ENCODE measurements at regions not wholly inside any gene's neighbourhood (a gene's known extent, or its start where the extent isn't known, plus 50 kb on each side); places are given as distances from the start of the nearest gene placed in this dataset.
"Not testable (repeated sequence)": the region's sequence is repeated elsewhere in the genome, so short reads cannot be mapped to it uniquely, and the experiment has no call there.

GRCh38 chr7:27449046-27449445 is 206.4 kb downstream of the EVX1 start:
- TF ChIP-seq POLR2A (IDR thresholded peaks at IDR 0.05; ENCODE audit: borderline replicate concordance, extremely low read depth, insufficient read depth, insufficient read length); CTCF (IDR thresholded peaks at IDR 0.05 in 2 of 3, conservative IDR thresholded peaks at IDR 0.05 in 1 of 3; ENCODE audit: borderline replicate concordance in 1 of 3, insufficient read depth in 1 of 3, low read depth in 2 of 3, low read length in 2 of 3); SRF (IDR thresholded peaks at IDR 0.05; ENCODE audit: low read depth); TCF7L2 (IDR thresholded peaks at IDR 0.05; ENCODE audit: borderline replicate concordance, extremely low read depth, insufficient read depth, insufficient read length); SP1 (IDR thresholded peaks at IDR 0.05; ENCODE audit: low read depth); SIN3A (IDR thresholded peaks at IDR 0.05; ENCODE audit: low read depth); ZNF274 (IDR thresholded peaks at IDR 0.05; ENCODE audit: low read depth, low read length); EZH2 (IDR thresholded peaks at IDR 0.05); POLR2AphosphoS5 (IDR thresholded peaks at IDR 0.05; ENCODE audit: low read depth, low read length): not testable (repeated sequence)
- TF ChIP-seq, protein P1, sequence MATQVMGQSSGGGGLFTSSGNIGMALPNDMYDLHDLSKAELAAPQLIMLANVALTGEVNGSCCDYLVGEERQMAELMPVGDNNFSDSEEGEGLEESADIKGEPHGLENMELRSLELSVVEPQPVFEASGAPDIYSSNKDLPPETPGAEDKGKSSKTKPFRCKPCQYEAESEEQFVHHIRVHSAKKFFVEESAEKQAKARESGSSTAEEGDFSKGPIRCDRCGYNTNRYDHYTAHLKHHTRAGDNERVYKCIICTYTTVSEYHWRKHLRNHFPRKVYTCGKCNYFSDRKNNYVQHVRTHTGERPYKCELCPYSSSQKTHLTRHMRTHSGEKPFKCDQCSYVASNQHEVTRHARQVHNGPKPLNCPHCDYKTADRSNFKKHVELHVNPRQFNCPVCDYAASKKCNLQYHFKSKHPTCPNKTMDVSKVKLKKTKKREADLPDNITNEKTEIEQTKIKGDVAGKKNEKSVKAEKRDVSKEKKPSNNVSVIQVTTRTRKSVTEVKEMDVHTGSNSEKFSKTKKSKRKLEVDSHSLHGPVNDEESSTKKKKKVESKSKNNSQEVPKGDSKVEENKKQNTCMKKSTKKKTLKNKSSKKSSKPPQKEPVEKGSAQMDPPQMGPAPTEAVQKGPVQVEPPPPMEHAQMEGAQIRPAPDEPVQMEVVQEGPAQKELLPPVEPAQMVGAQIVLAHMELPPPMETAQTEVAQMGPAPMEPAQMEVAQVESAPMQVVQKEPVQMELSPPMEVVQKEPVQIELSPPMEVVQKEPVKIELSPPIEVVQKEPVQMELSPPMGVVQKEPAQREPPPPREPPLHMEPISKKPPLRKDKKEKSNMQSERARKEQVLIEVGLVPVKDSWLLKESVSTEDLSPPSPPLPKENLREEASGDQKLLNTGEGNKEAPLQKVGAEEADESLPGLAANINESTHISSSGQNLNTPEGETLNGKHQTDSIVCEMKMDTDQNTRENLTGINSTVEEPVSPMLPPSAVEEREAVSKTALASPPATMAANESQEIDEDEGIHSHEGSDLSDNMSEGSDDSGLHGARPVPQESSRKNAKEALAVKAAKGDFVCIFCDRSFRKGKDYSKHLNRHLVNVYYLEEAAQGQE (IDR thresholded peaks at IDR 0.05; ENCODE audit: low read depth): not testable (repeated sequence)
